Small intestine (tissue), 7 donors: ENCODE measurements at regions not wholly inside any gene's neighbourhood (a gene's known extent, or its start where the extent isn't known, plus 50 kb on each side); places are given as distances from the start of the nearest gene placed in this dataset.

Experiments
- DNase-seq, 2 donors: peaks; one replicate each; pipeline versions ENCODE4 v3.0.0 to v3.0.0-alpha.2; 2013
- FAIRE-seq: peaks from 2 replicates; lab custom pipeline; 2012; peaks lifted over from hg19 to GRCh38; lab: Jason Lieb, UNC
- H3K27ac ChIP-seq, 3 donors: one replicate each; pipeline ENCODE4 v1.5.1; 2013; ENCODE audit warnings: low read length in 2 of 3, mild to moderate bottlenecking in 2 of 3, control low read depth in 1 of 3, inconsistent platforms in 1 of 3, low read depth in 1 of 3, moderate library complexity in 1 of 3
- H3K27me3 ChIP-seq, 3 donors: one replicate each; pipeline ENCODE4 v1.6.1; 2013; ENCODE audit warnings: low read length in 3 of 3, inconsistent platforms in 1 of 3; ENCODE audit not compliant: control insufficient read depth in 3 of 3, insufficient read depth in 3 of 3
- H3K36me3 ChIP-seq, 3 donors: one replicate each; pipeline ENCODE4 v1.6.1; 2013; ENCODE audit warnings: low read length in 3 of 3, inconsistent platforms in 1 of 3, low read depth in 1 of 3, mild to moderate bottlenecking in 1 of 3, moderate library complexity in 1 of 3; ENCODE audit not compliant: control insufficient read depth in 3 of 3, insufficient read depth in 2 of 3
- H3K4me1 ChIP-seq, 3 donors: one replicate each; pipeline ENCODE4 v1.6.1; 2013; ENCODE audit warnings: low read length in 2 of 3, inconsistent platforms in 1 of 3, low read depth in 1 of 3, mild to moderate bottlenecking in 1 of 3, moderate library complexity in 1 of 3; ENCODE audit not compliant: control insufficient read depth in 3 of 3, insufficient read depth in 2 of 3
- H3K4me3 ChIP-seq, 3 donors: one replicate each; pipeline ENCODE4 v1.5.1; 2013; ENCODE audit warnings: low read length in 3 of 3, control low read depth in 1 of 3, inconsistent platforms in 1 of 3, low read depth in 1 of 3, mild to moderate bottlenecking in 1 of 3, moderate library complexity in 1 of 3
- H3K9me3 ChIP-seq, 2 donors: one replicate each; pipeline ENCODE4 v1.6.1; 2013; ENCODE audit warnings: low read depth in 1 of 2, low read length in 1 of 2; ENCODE audit not compliant: control insufficient read depth in 2 of 2, insufficient read depth in 1 of 2
- WGBS, 3 donors: extraction: QIAGEN DNeasy Blood & Tissue Kit; methylation state at CpG; one replicate each; pipeline ENCODE4 v1.1.7; 2013; 5-methylcytosine and 5-hydroxymethylcytosine counted together
- donor health status: healthy with polysubstance abuse.
- donor health status: control.
- donor health status: control.
- donor health status: Bipolar disorder and iron deficiency.
- donor health status: healthy.

GRCh38 chr5:88666761-88667495 lies 216.1 kb downstream of the MEF2C start:
- Histone ChIP-seq H3K9me3 (peaks cover 0 to 1% of the 10 kb centered on the region in 2 donors), H3K4me1 (no peaks in the 10 kb centered on the region), H3K36me3 (no peaks in the 10 kb centered on the region), H3K27me3 (peaks cover 7 to 70% (median 29%) of the 10 kb centered on the region in 3 donors), H3K4me3 (peak overlapping the region in 2 of 3 donors; percentile 25 to 56), H3K27ac (no peak overlapping the region)
- 2 to 3% (median 3%) methylated on average over 22 of the region's 22 CpGs for WGBS, 3 donors
- DNase-seq (peak; percentile 16 to 58), FAIRE-seq (no peak)

- Histone ChIP-seq H3K4me1 (peaks cover 0 to 2% (median 0%) of the 10 kb centered on the region in 3 donors), H3K27ac (no peak overlapping the region), H3K4me3 (no peak overlapping the region), H3K36me3 (no peaks in the 10 kb centered on the region), H3K27me3 (peaks cover 12 to 69% (median 31%) of the 10 kb centered on the region in 3 donors), H3K9me3 (peaks cover 0 to 1% of the 10 kb centered on the region in 2 donors)
- WGBS, 3 donors = 6 to 9% (median 8%) methylated on average over 17 of the region's 17 CpGs
- DNase-seq (peak in 1 of 2 donors; percentile 22), FAIRE-seq (no peak)
These were observed 217.2 kb downstream of the MEF2C start for GRCh38 chr5:88665750-88666215.

- H3K9me3 ChIP-seq = peaks cover 0 to 1% of the 10 kb centered on the region in 2 donors
- H3K4me3 ChIP-seq = no peak overlapping the region
- H3K27me3 ChIP-seq = peaks cover 15 to 75% (median 39%) of the 10 kb centered on the region in 3 donors
- no peaks in the 10 kb centered on the region for H3K36me3 ChIP-seq
- FAIRE-seq = no peak
- DNase-seq = no peak
- 3 to 8% (median 5%) methylated on average over 2 of the region's 2 CpGs for WGBS, 3 donors
- peaks cover 0 to 2% (median 0%) of the 10 kb centered on the region in 3 donors for H3K4me1 ChIP-seq
- H3K27ac ChIP-seq = no peak overlapping the region
These were observed 218.3 kb downstream of the MEF2C start for GRCh38 chr5:88664645-88665044.

GRCh38 chr5:88663793-88664216 lies 219.2 kb downstream of the MEF2C start:
- peaks cover 0 to 1% of the 10 kb centered on the region in 2 donors for H3K9me3 ChIP-seq
- FAIRE-seq = no peak
- peaks cover 16 to 76% (median 38%) of the 10 kb centered on the region in 3 donors for H3K27me3 ChIP-seq
- no peak for DNase-seq
- H3K4me1 ChIP-seq = peaks cover 0 to 2% (median 0%) of the 10 kb centered on the region in 3 donors
- 10 to 12% (median 10%) methylated on average over 7 of the region's 7 CpGs for WGBS, 3 donors
- no peak overlapping the region for H3K27ac ChIP-seq
- H3K4me3 ChIP-seq = no peak overlapping the region
- no peaks in the 10 kb centered on the region for H3K36me3 ChIP-seq

- WGBS, 3 donors = 11 to 20% (median 15%) methylated on average over 6 of the region's 6 CpGs
- no peak overlapping the region for H3K4me3 ChIP-seq
- H3K9me3 ChIP-seq = peaks cover 0 to 1% of the 10 kb centered on the region in 2 donors
- DNase-seq = no peak
- no peak overlapping the region for H3K27ac ChIP-seq
- peaks cover 0 to 2% (median 0%) of the 10 kb centered on the region in 3 donors for H3K4me1 ChIP-seq
- no peak for FAIRE-seq
- peaks cover 13 to 70% (median 34%) of the 10 kb centered on the region in 3 donors for H3K27me3 ChIP-seq
- no peaks in the 10 kb centered on the region for H3K36me3 ChIP-seq
These were observed 220.1 kb downstream of the MEF2C start for GRCh38 chr5:88662846-88663245.

- H3K27me3 ChIP-seq = peaks cover 11 to 59% (median 26%) of the 10 kb centered on the region in 3 donors
- H3K36me3 ChIP-seq = no peaks in the 10 kb centered on the region
- no peak for FAIRE-seq
- no peak overlapping the region for H3K27ac ChIP-seq
- DNase-seq = no peak
- H3K4me3 ChIP-seq = no peak overlapping the region
- peaks cover 0 to 2% (median 0%) of the 10 kb centered on the region in 3 donors for H3K4me1 ChIP-seq
- peaks cover 0 to 1% of the 10 kb centered on the region in 2 donors for H3K9me3 ChIP-seq
- WGBS, 3 donors = 8 to 21% (median 15%) methylated on average over 2 of the region's 2 CpGs
These were observed 221.2 kb downstream of the MEF2C start for GRCh38 chr5:88661806-88662207.

- Histone ChIP-seq H3K4me1 (peaks cover 0 to 2% (median 0%) of the 10 kb centered on the region in 3 donors), H3K4me3 (peak overlapping the region in 2 of 3 donors; percentile 22 to 36), H3K36me3 (no peaks in the 10 kb centered on the region), H3K9me3 (peaks cover 0 to 1% of the 10 kb centered on the region in 2 donors), H3K27me3 (peaks cover 11 to 54% (median 25%) of the 10 kb centered on the region in 3 donors), H3K27ac (no peak overlapping the region)
- WGBS, 3 donors = 1% methylated on average over 43 to 53 of the region's 53 CpGs
- DNase-seq (peak in 1 of 2 donors; percentile 71), FAIRE-seq (no peak)
These were observed 221.8 kb downstream of the MEF2C start for GRCh38 chr5:88660947-88661805.
